H1 (cell line): ENCODE measurements at regions not wholly inside any gene's neighbourhood (a gene's known extent, or its start where the extent isn't known, plus 50 kb on each side); places are given as distances from the start of the nearest gene placed in this dataset.

Source experiments
- CTCF ChIA-PET: fragments of 300-600 bp; sonication (Branson Sonifier 250); formaldehyde crosslinking; loops from one replicate; lab custom pipeline; 2021; ENCODE audit not compliant: partially characterized antibody; lab: Charles Lee
- POLR2A ChIA-PET: fragments of 300-600 bp; sonication (Branson Sonifier 250); formaldehyde crosslinking; loops from one replicate; lab custom pipeline; 2021; ENCODE audit warnings: inconsistent platforms; ENCODE audit not compliant: partially characterized antibody; lab: Charles Lee
- DNase-seq, 2 experiments: peaks; one replicate each; pipeline versions ENCODE4 v3.0.0 to v3.0.0-alpha.2; 2010 to 2022; ENCODE audit warnings: low spot score in 2 of 2, low read depth in 1 of 2, mixed read lengths in 1 of 2
- FAIRE-seq: peaks from 2 replicates; lab custom pipeline; 2011; peaks lifted over from hg19 to GRCh38; lab: Jason Lieb, UNC
- H2AFZ ChIP-seq: 2 replicates; pipeline ENCODE4 v1.8.1; 2012; ENCODE audit warnings: low read length, inconsistent platforms
- H2AK5ac ChIP-seq: 2 replicates; pipeline ENCODE4 v1.6.1; 2013; ENCODE audit warnings: low read depth, low read length
- H2BK120ac ChIP-seq: replicated peaks from 2 replicates; pipeline ENCODE3; 2013; ENCODE audit warnings: low read depth, low read length, inconsistent platforms
- H2BK12ac ChIP-seq: 2 replicates; pipeline ENCODE4 v1.6.1; 2013; ENCODE audit warnings: low read depth, low read length
- H2BK15ac ChIP-seq: 2 replicates; pipeline ENCODE4 v1.6.1; 2013; ENCODE audit warnings: low read length
- H2BK20ac ChIP-seq: 2 replicates; pipeline ENCODE4 v1.6.1; 2013; ENCODE audit warnings: low read length
- H2BK5ac ChIP-seq: 2 replicates; pipeline ENCODE4 v1.6.1; 2013; ENCODE audit warnings: low read depth, low read length
- H3K14ac ChIP-seq: 2 replicates; pipeline ENCODE4 v1.6.1; 2013; ENCODE audit warnings: inconsistent platforms; ENCODE audit not compliant: insufficient read length
- H3K18ac ChIP-seq: 2 replicates; pipeline ENCODE4 v1.6.1; 2013; ENCODE audit warnings: low read length; ENCODE audit errors: extremely low read depth
- H3K23ac ChIP-seq: 2 replicates; pipeline ENCODE4 v1.6.1; 2013; ENCODE audit warnings: inconsistent platforms; ENCODE audit not compliant: insufficient read length
- H3K23me2 ChIP-seq: 2 replicates; pipeline ENCODE4 v1.6.1; 2013; ENCODE audit warnings: low read depth, low read length
- H3K27ac ChIP-seq: 2 replicates; pipeline ENCODE4 v1.6.1; 2011; ENCODE audit warnings: low read depth, low read length, inconsistent platforms
- H3K27me3 ChIP-seq, 4 experiments: replicated peaks in 1 of 4; 1 replicate in 1 of 4; 2 replicates in 3 of 4; pipeline versions ENCODE4 v1.6.1 to v1.8.1; 2011 to 2013; ENCODE audit warnings: low read length in 3 of 4, mild to moderate bottlenecking in 3 of 4, inconsistent platforms in 2 of 4, mixed read lengths in 2 of 4, moderate library complexity in 1 of 4; ENCODE audit not compliant: control insufficient read depth in 3 of 4, insufficient read depth in 3 of 4; ENCODE audit errors: extremely low read depth in 1 of 4
- H3K36me3 ChIP-seq, 4 experiments: 2 replicates each; pipeline versions ENCODE4 v1.6.1 to v1.8.1; 2011 to 2013; ENCODE audit warnings: mild to moderate bottlenecking in 4 of 4, low read length in 3 of 4, moderate library complexity in 2 of 4, control low read depth in 1 of 4, inconsistent platforms in 1 of 4; ENCODE audit not compliant: insufficient read depth in 4 of 4, control insufficient read depth in 2 of 4
- H3K4ac ChIP-seq: replicated peaks from 2 replicates; pipeline ENCODE3; 2013; ENCODE audit warnings: low read length, low read depth, mixed read lengths, inconsistent platforms; ENCODE audit not compliant: insufficient read length
- H3K4me1 ChIP-seq, 4 experiments: replicated peaks in 1 of 4; 1 replicate in 1 of 4; 2 replicates in 3 of 4; pipeline versions ENCODE4 v1.6.1 to v1.8.1; 2011 to 2013; ENCODE audit warnings: low read length in 3 of 4, inconsistent platforms in 2 of 4, mixed read lengths in 1 of 4; ENCODE audit not compliant: insufficient read depth in 4 of 4, control insufficient read depth in 3 of 4
- H3K4me2 ChIP-seq, 2 experiments: 2 replicates each; pipeline versions ENCODE4 v1.6.1 to v1.8.1; 2011 to 2013; ENCODE audit warnings: low read depth in 2 of 2, low read length in 2 of 2, control low read depth in 1 of 2, inconsistent platforms in 1 of 2, mild to moderate bottlenecking in 1 of 2; ENCODE audit not compliant: insufficient read depth in 1 of 2
- H3K4me3 ChIP-seq, 4 experiments: fragments of 200-600, 300-600 bp in 1 of 4; sonication (generic), shearing (Covaris generic), sonication (Bioruptor Twin) in 1 of 4; 2 replicates each; pipeline versions ENCODE4 v1.5.1 to v1.8.1; 2011 to 2016; ENCODE audit warnings: low read length in 4 of 4, low read depth in 3 of 4, control low read depth in 2 of 4, inconsistent platforms in 2 of 4, mild to moderate bottlenecking in 2 of 4, mixed read lengths in 1 of 4, moderate library complexity in 1 of 4; ENCODE audit not compliant: insufficient read depth in 2 of 4; ENCODE audit errors: extremely low read depth in 1 of 4
- H3K56ac ChIP-seq: replicated peaks from 2 replicates; pipeline ENCODE3; 2013; ENCODE audit warnings: low read depth, mild to moderate bottlenecking, mixed read lengths, low read length, inconsistent platforms; ENCODE audit not compliant: insufficient read length
- H3K79me1 ChIP-seq: 2 replicates; pipeline ENCODE4 v1.6.1; 2013; ENCODE audit warnings: low read depth, low read length, control low read depth
- H3K79me2 ChIP-seq, 2 experiments: 2 replicates each; pipeline versions ENCODE4 v1.6.1 to v1.8.1; 2012 to 2013; ENCODE audit warnings: low read length in 2 of 2, mild to moderate bottlenecking in 2 of 2, inconsistent platforms in 1 of 2; ENCODE audit not compliant: insufficient read depth in 2 of 2, control insufficient read depth in 1 of 2
- H3K9ac ChIP-seq, 4 experiments: replicated peaks in 1 of 4; 1 replicate in 1 of 4; 2 replicates in 3 of 4; pipeline versions ENCODE4 v1.6.1 to v1.8.1; 2011 to 2013; ENCODE audit warnings: low read depth in 3 of 4, low read length in 3 of 4, control low read depth in 2 of 4, mild to moderate bottlenecking in 2 of 4, moderate library complexity in 2 of 4, inconsistent platforms in 1 of 4; ENCODE audit errors: extremely low read depth in 1 of 4
- H3K9me3 ChIP-seq, 2 experiments: 2 replicates each; pipeline versions ENCODE4 v1.6.1 to v1.8.1; 2012 to 2013; ENCODE audit warnings: mild to moderate bottlenecking in 2 of 2, moderate library complexity in 2 of 2, control low read depth in 1 of 2, inconsistent platforms in 1 of 2, low read depth in 1 of 2, low read length in 1 of 2, mixed read lengths in 1 of 2; ENCODE audit not compliant: insufficient read depth in 2 of 2
- H4K20me1 ChIP-seq, 2 experiments: replicated peaks in 1 of 2; 2 replicates each; pipeline versions ENCODE3 to v1.8.1; 2011 to 2013; ENCODE audit warnings: inconsistent platforms in 2 of 2, low read length in 2 of 2, mild to moderate bottlenecking in 1 of 2; ENCODE audit not compliant: insufficient read depth in 2 of 2, control insufficient read depth in 1 of 2
- H4K5ac ChIP-seq: 2 replicates; pipeline ENCODE4 v1.6.1; 2013; ENCODE audit warnings: low read length, low read depth, mixed read lengths, inconsistent platforms; ENCODE audit not compliant: insufficient read length
- H4K8ac ChIP-seq: 2 replicates; pipeline ENCODE4 v1.8.0; 2013; ENCODE audit warnings: mild to moderate bottlenecking, moderate library complexity, low read length, inconsistent platforms; ENCODE audit not compliant: insufficient read depth; ENCODE audit errors: extremely low read depth
- H4K91ac ChIP-seq: replicated peaks from 2 replicates; pipeline ENCODE3; 2013; ENCODE audit warnings: low read length, mixed read lengths, inconsistent platforms; ENCODE audit not compliant: insufficient read length
- CHD2 ChIP-seq: IDR thresholded peaks from 2 replicates; pipeline ENCODE4 v1.6.1; 2012; ENCODE audit warnings: low read length, improper control_type of control experiment
- PHF8 ChIP-seq: fragments of 200-600 bp; sonication (generic); conservative IDR thresholded peaks from 2 replicates; pipeline ENCODE4 v1.7.1; 2012; ENCODE audit warnings: low read depth, mild to moderate bottlenecking, inconsistent platforms, low read length, moderate library complexity
- WGBS, 2 experiments: shearing (Covaris generic) in 1 of 2; methylation state at CpG; one replicate each; pipeline versions ENCODE4 v1.1.6 to v1.1.7; 2013 to 2015; ENCODE audit warnings: low lambda C conversion rate in 2 of 2, mixed read lengths in 2 of 2, inconsistent platforms in 1 of 2, low coverage in 1 of 2, missing lambda C conversion rate in 1 of 2; ENCODE audit not compliant: insufficient replicate concordance in 2 of 2, insufficient coverage in 1 of 2, insufficient read length in 1 of 2; ENCODE audit errors: extremely low coverage in 1 of 2, missing lambda C conversion rate in 1 of 2; 5-methylcytosine and 5-hydroxymethylcytosine counted together

- Histone ChIP-seq H3K4ac (no peak overlapping the region), H2BK12ac (no peak overlapping the region), H3K27ac (no peak overlapping the region), H4K20me1 (no peaks in the 10 kb centered on the region), H3K9ac (no peak overlapping the region), H2BK120ac (no peak overlapping the region), H3K14ac (no peak overlapping the region), H2AK5ac (0 out of 2 replicates have a peak overlapping the region, but pooled peaks have one; percentile 76), H3K27me3 (no peaks in the 10 kb centered on the region), H3K23ac (no peak overlapping the region), H3K79me1 (no peaks in the 10 kb centered on the region), H3K18ac (no peak overlapping the region), H4K5ac (no peak overlapping the region), H2BK15ac (no peak overlapping the region), H3K79me2 (no peaks in the 10 kb centered on the region), H2BK20ac (peak overlapping the region; percentile 81; the same call in 1 of the 2 replicates), H3K23me2 (no peaks in the 10 kb centered on the region; the same call in 1 of the 2 replicates), H2AFZ (no peak overlapping the region), H3K36me3 (no peaks in the 10 kb centered on the region), H3K9me3 (peaks cover 6 to 7% of the 10 kb centered on the region in 2 experiments; a peak in 1 of 4 replicates), H3K4me1 (peaks cover 0 to 3% (median 0%) of the 10 kb centered on the region in 4 experiments; a peak in 1 of 7 replicates), H2BK5ac (no peak overlapping the region), H3K56ac (no peak overlapping the region), H4K8ac (no peak overlapping the region), H4K91ac (peak overlapping the region; percentile 45), H3K4me3 (no peak overlapping the region), H3K4me2 (no peak overlapping the region)
- WGBS, 2 experiments = 86% methylated on average over 5 of the region's 5 CpGs; no CpG with 5 or more reads in 1 of the 2 experiments
- no peak for FAIRE-seq
- peak in 1 of 2 experiments; percentile 17 for DNase-seq
- ChIA-PET POLR2A (interaction anchor here (1.0 to 1.5 kb wide), 2 partner anchors 18 to 25 kb away, joined by 3 read pairs; no protein-coding TSS in a partner anchor), CTCF (interaction anchor here (0.8 kb wide), 1 partner anchor 9 kb away, joined by 3 read pairs; no protein-coding TSS in a partner anchor)
- TF ChIP-seq PHF8 = no peak
- TF ChIP-seq CHD2 = no peak
Observed at GRCh38 chr9:2299156-2299842, 284.2 kb downstream of the SMARCA2 start.
